ENCODE measurements at regions not wholly inside any gene's neighbourhood (a gene's known extent, or its start where the extent isn't known, plus 50 kb on each side); places are given as distances from the start of the nearest gene placed in this dataset.
"Not testable (repeated sequence)": the region's sequence is repeated elsewhere in the genome, so short reads cannot be mapped to it uniquely, and the experiment has no call there.

- ChIA-PET POLR2A (no interaction called here), CTCF (no interaction called here)
- TF ChIP-seq CTCF (IDR thresholded peaks at IDR 0.05; ENCODE audit: insufficient read depth, low read depth, low read length): no peak
- Histone ChIP-seq H3K36me3 (ENCODE audit: control insufficient read depth, insufficient read depth, low read length) (no peaks in the 10 kb centered on the region), H3K27me3 (ENCODE audit: control insufficient read depth, insufficient read depth, low read length) (no peaks in the 10 kb centered on the region), H3K4me3 (ENCODE audit: low read depth, low read length) (no peak overlapping the region)
- DNase-seq (ENCODE audit: low read depth): no peak
Measured at GRCh38 chr13:30065181-30065580, 214.8 kb upstream of the UBL3 start.

GRCh38 chr13:30063892-30064291, 213.5 kb upstream of the UBL3 start:
- CTCF ChIA-PET: no interaction called here

GRCh38 chr13:30061217-30061616, 210.8 kb upstream of the UBL3 start:
- ChIA-PET POLR2A (no interaction called here), CTCF (no interaction called here)
- no peak for TF ChIP-seq CTCF (IDR thresholded peaks at IDR 0.05; ENCODE audit: insufficient read depth, low read depth, low read length)
- Histone ChIP-seq H3K27me3 (ENCODE audit: control insufficient read depth, insufficient read depth, low read length) (no peaks in the 10 kb centered on the region), H3K36me3 (ENCODE audit: control insufficient read depth, insufficient read depth, low read length) (no peaks in the 10 kb centered on the region), H3K4me3 (ENCODE audit: low read depth, low read length) (no peak overlapping the region)
- no peak for DNase-seq (ENCODE audit: low read depth)

More at GRCh38 chr13:30063892-30064291, 213.5 kb upstream of the UBL3 start:
- no peak for DNase-seq (ENCODE audit: low read depth)
- TF ChIP-seq CTCF (IDR thresholded peaks at IDR 0.05; ENCODE audit: insufficient read depth, low read depth, low read length): no peak
- H3K27me3 ChIP-seq (ENCODE audit: control insufficient read depth, insufficient read depth, low read length): no peaks in the 10 kb centered on the region
- H3K4me3 ChIP-seq (ENCODE audit: low read depth, low read length): no peak overlapping the region
- no peaks in the 10 kb centered on the region for H3K36me3 ChIP-seq (ENCODE audit: control insufficient read depth, insufficient read depth, low read length)
- POLR2A ChIA-PET: no interaction called here

- Histone ChIP-seq H3K4me3 (ENCODE audit: low read depth, low read length) (no peak overlapping the region), H3K27me3 (ENCODE audit: control insufficient read depth, insufficient read depth, low read length) (no peaks in the 10 kb centered on the region), H3K36me3 (ENCODE audit: control insufficient read depth, insufficient read depth, low read length) (no peaks in the 10 kb centered on the region)
- POLR2A ChIA-PET: no interaction called here
- CTCF ChIA-PET: interaction anchor here (0.6 to 1.9 kb wide), 2 partner anchors 9 to 29 kb away, joined by 3 to 4 read pairs; no protein-coding TSS in a partner anchor
- DNase-seq (ENCODE audit: low read depth): no peak
- TF ChIP-seq CTCF (IDR thresholded peaks at IDR 0.05; ENCODE audit: insufficient read depth, low read depth, low read length): no peak
Measured at GRCh38 chr13:30058429-30058828, 208.0 kb upstream of the UBL3 start.

- H3K27me3 ChIP-seq (ENCODE audit: control insufficient read depth, insufficient read depth, low read length); DNase-seq (ENCODE audit: low read depth); CTCF ChIA-PET; POLR2A ChIA-PET; H3K4me3 ChIP-seq (ENCODE audit: low read depth, low read length); H3K36me3 ChIP-seq (ENCODE audit: control insufficient read depth, insufficient read depth, low read length): not testable (repeated sequence)
Measured at GRCh38 chr13:30054546-30054945, 204.1 kb upstream of the UBL3 start.

- POLR2A ChIA-PET: no interaction called here
- DNase-seq (ENCODE audit: low read depth): no peak
- H3K27me3 ChIP-seq (ENCODE audit: control insufficient read depth, insufficient read depth, low read length): no peaks in the 10 kb centered on the region
- no peaks in the 10 kb centered on the region for H3K36me3 ChIP-seq (ENCODE audit: control insufficient read depth, insufficient read depth, low read length)
- H3K4me3 ChIP-seq (ENCODE audit: low read depth, low read length): no peak overlapping the region
- CTCF ChIA-PET: no interaction called here
- no peak for TF ChIP-seq CTCF (IDR thresholded peaks at IDR 0.05; ENCODE audit: insufficient read depth, low read depth, low read length)
Measured at GRCh38 chr13:30053939-30054338, 203.5 kb upstream of the UBL3 start.

Measured in BJ (cell line).